Neuronal stem cell (in vitro differentiated cells): ENCODE measurements at regions not wholly inside any gene's neighbourhood (a gene's known extent, or its start where the extent isn't known, plus 50 kb on each side); places are given as distances from the start of the nearest gene placed in this dataset.

ENCODE experiments used
- DNase-seq: peaks from one replicate; pipeline ENCODE4 v3.0.0-alpha.2; 2013; ENCODE audit warnings: low spot score
- H2AFZ ChIP-seq: one replicate; pipeline ENCODE4 v1.6.1; 2013; ENCODE audit warnings: mild to moderate bottlenecking, low read length, inconsistent platforms
- H2AK5ac ChIP-seq: 2 replicates; pipeline ENCODE4 v1.6.1; 2013; ENCODE audit warnings: low read depth, mild to moderate bottlenecking, inconsistent platforms, low read length, moderate library complexity, mixed read lengths
- H2BK120ac ChIP-seq: 2 replicates; pipeline ENCODE4 v1.6.1; 2013; ENCODE audit warnings: low read depth, mild to moderate bottlenecking, inconsistent platforms, low read length, moderate library complexity, mixed read lengths
- H2BK12ac ChIP-seq: one replicate; pipeline ENCODE4 v1.6.1; 2013; ENCODE audit warnings: low read length, inconsistent platforms
- H2BK15ac ChIP-seq: 2 replicates; pipeline ENCODE4 v1.6.1; 2013; ENCODE audit warnings: mild to moderate bottlenecking, low read length, inconsistent platforms, mixed read lengths
- H2BK5ac ChIP-seq: one replicate; pipeline ENCODE4 v1.6.1; 2013; ENCODE audit warnings: inconsistent platforms, mild to moderate bottlenecking, low read length, moderate library complexity
- H3K14ac ChIP-seq: one replicate; pipeline ENCODE4 v1.6.1; 2013; ENCODE audit warnings: low read length, inconsistent platforms
- H3K18ac ChIP-seq: 2 replicates; pipeline ENCODE4 v1.6.1; 2013; ENCODE audit warnings: low read length, inconsistent platforms
- H3K23ac ChIP-seq: 2 replicates; pipeline ENCODE4 v1.6.1; 2013; ENCODE audit warnings: low read depth, mild to moderate bottlenecking, mixed read lengths, low read length, inconsistent platforms; ENCODE audit not compliant: poor library complexity
- H3K27ac ChIP-seq: replicated peaks from 3 replicates; pipeline ENCODE4 v1.5.1; 2013; ENCODE audit warnings: low read length, inconsistent platforms
- H3K27me3 ChIP-seq, 3 experiments: 2 replicates each; pipeline ENCODE4 v1.6.1; 2013; ENCODE audit warnings: low read length in 3 of 3, mild to moderate bottlenecking in 2 of 3, inconsistent platforms in 1 of 3, low read depth in 1 of 3, mixed read lengths in 1 of 3, moderate library complexity in 1 of 3; ENCODE audit not compliant: control insufficient read depth in 3 of 3, insufficient read depth in 3 of 3
- H3K36me3 ChIP-seq, 2 donors: replicated peaks in 1 of 2; 2 replicates each; pipeline ENCODE4 v1.6.1; 2013; ENCODE audit warnings: low read length in 2 of 2; ENCODE audit not compliant: control insufficient read depth in 2 of 2, insufficient read depth in 2 of 2
- H3K4ac ChIP-seq: 2 replicates; pipeline ENCODE4 v1.6.1; 2013; ENCODE audit warnings: inconsistent platforms, mild to moderate bottlenecking, low read length, moderate library complexity
- H3K4me1 ChIP-seq, 2 donors: 1 replicate in 1 of 2; 2 replicates in 1 of 2; pipeline ENCODE4 v1.6.1; 2013; ENCODE audit warnings: low read length in 2 of 2, low read depth in 1 of 2; ENCODE audit not compliant: control insufficient read depth in 2 of 2, insufficient read depth in 1 of 2
- H3K4me2 ChIP-seq: one replicate; pipeline ENCODE4 v1.6.1; 2013; ENCODE audit warnings: mild to moderate bottlenecking, low read length, inconsistent platforms; ENCODE audit not compliant: insufficient read depth, poor library complexity, severe bottlenecking
- H3K4me3 ChIP-seq, 2 donors: 2 replicates each; pipeline ENCODE4 v1.5.1; 2013; ENCODE audit warnings: low read length in 2 of 2, mild to moderate bottlenecking in 2 of 2, inconsistent platforms in 1 of 2, moderate library complexity in 1 of 2
- H3K79me1 ChIP-seq: one replicate; pipeline ENCODE4 v1.6.1; 2013; ENCODE audit warnings: low read depth, mild to moderate bottlenecking, inconsistent platforms, low read length, moderate library complexity
- H3K9ac ChIP-seq: one replicate; pipeline ENCODE4 v1.6.1; 2013; ENCODE audit warnings: mild to moderate bottlenecking, low read depth, low read length, inconsistent platforms; ENCODE audit not compliant: poor library complexity
- H3K9me3 ChIP-seq, 2 donors: replicated peaks in 1 of 2; 2 replicates each; pipeline versions ENCODE3 to v1.6.1; 2013; ENCODE audit warnings: low read length in 2 of 2, mild to moderate bottlenecking in 2 of 2, inconsistent platforms in 1 of 2, low read depth in 1 of 2, mixed read lengths in 1 of 2, moderate library complexity in 1 of 2; ENCODE audit not compliant: control insufficient read depth in 2 of 2, insufficient read depth in 1 of 2
- H4K8ac ChIP-seq: one replicate; pipeline ENCODE4 v1.6.1; 2013; ENCODE audit warnings: low read depth, mild to moderate bottlenecking, inconsistent platforms, low read length, moderate library complexity
- H4K91ac ChIP-seq: one replicate; pipeline ENCODE4 v1.6.1; 2013; ENCODE audit warnings: low read length, low read depth, mild to moderate bottlenecking, inconsistent platforms; ENCODE audit not compliant: poor library complexity
- WGBS, 2 donors: extraction: QIAGEN DNeasy Blood & Tissue Kit; methylation state at CpG; one replicate each; pipeline ENCODE4 v1.1.7; 2013; ENCODE audit warnings: missing lambda C conversion rate in 2 of 2, mixed read lengths in 1 of 2; ENCODE audit not compliant: insufficient read length in 2 of 2, insufficient replicate concordance in 1 of 2; ENCODE audit errors: extremely low coverage in 2 of 2; 5-methylcytosine and 5-hydroxymethylcytosine counted together

GRCh38 chr5:88384886-88385285, 116.2 kb upstream of the TMEM161B start:
- H4K91ac ChIP-seq, result no peak overlapping the region
- H3K4me3 ChIP-seq, result no peak overlapping the region
- no peak overlapping the region for H2BK120ac ChIP-seq
- no peak overlapping the region for H2AFZ ChIP-seq
- no peak for DNase-seq
- no peak overlapping the region for H2BK5ac ChIP-seq
- no peak overlapping the region for H3K14ac ChIP-seq
- H2AK5ac ChIP-seq, result no peak overlapping the region
- H4K8ac ChIP-seq, result no peak overlapping the region
- no peaks in the 10 kb centered on the region for H3K79me1 ChIP-seq
- H3K27ac ChIP-seq, result no peak overlapping the region
- no CpG with 5 or more reads among the region's 4 CpGs for WGBS, 2 donors
- no peak overlapping the region for H3K18ac ChIP-seq
- H3K4ac ChIP-seq, result no peak overlapping the region
- no peak overlapping the region for H3K9ac ChIP-seq
- no peaks in the 10 kb centered on the region for H3K27me3 ChIP-seq
- H3K4me1 ChIP-seq, result peaks cover 11 to 15% of the 10 kb centered on the region in 2 donors
- no peaks in the 10 kb centered on the region for H3K36me3 ChIP-seq
- H3K4me2 ChIP-seq, result no peak overlapping the region
- H2BK12ac ChIP-seq, result no peak overlapping the region
- H3K23ac ChIP-seq, result no peak overlapping the region
- H2BK15ac ChIP-seq, result no peak overlapping the region
- peaks cover 0 to 5% of the 10 kb centered on the region in 2 donors for H3K9me3 ChIP-seq

GRCh38 chr5:88380332-88380731, 111.7 kb upstream of the TMEM161B start:
- H3K4me2 ChIP-seq, result no peak overlapping the region
- no peak for DNase-seq

GRCh38 chr5:88377705-88378656, 109.3 kb upstream of the TMEM161B start:
- Histone ChIP-seq H3K4me2 (no peak overlapping the region), H4K8ac (no peak overlapping the region), H3K4ac (no peak overlapping the region), H3K27ac (no peak overlapping the region), H2BK15ac (no peak overlapping the region), H4K91ac (no peak overlapping the region), H3K9ac (no peak overlapping the region), H3K23ac (no peak overlapping the region), H2BK5ac (no peak overlapping the region), H2AFZ (no peak overlapping the region), H3K14ac (no peak overlapping the region), H3K18ac (no peak overlapping the region), H2BK12ac (no peak overlapping the region), H2AK5ac (no peak overlapping the region), H3K4me1 (peaks cover 0 to 2% of the 10 kb centered on the region in 2 donors), H3K36me3 (no peaks in the 10 kb centered on the region), H3K9me3 (peaks cover 0 to 5% of the 10 kb centered on the region in 2 donors), H3K4me3 (no peak overlapping the region), H3K79me1 (no peaks in the 10 kb centered on the region), H3K27me3 (no peaks in the 10 kb centered on the region), H2BK120ac (no peak overlapping the region)
- no peak for DNase-seq
- no CpG with 5 or more reads among the region's 4 CpGs for WGBS, 2 donors

More at GRCh38 chr5:88380332-88380731, 111.7 kb upstream of the TMEM161B start:
- no peak overlapping the region for H3K9ac ChIP-seq
- no peak overlapping the region for H3K23ac ChIP-seq
- H3K4ac ChIP-seq, result no peak overlapping the region
- H3K14ac ChIP-seq, result no peak overlapping the region
- no peak overlapping the region for H3K27ac ChIP-seq
- peaks cover 0 to 2% of the 10 kb centered on the region in 2 donors for H3K4me1 ChIP-seq
- H3K27me3 ChIP-seq, result no peaks in the 10 kb centered on the region
- no peak overlapping the region for H2BK12ac ChIP-seq
- no peak overlapping the region for H3K4me3 ChIP-seq
- no peaks in the 10 kb centered on the region for H3K36me3 ChIP-seq
- no peak overlapping the region for H4K8ac ChIP-seq
- H3K79me1 ChIP-seq, result no peaks in the 10 kb centered on the region
- no peak overlapping the region for H2BK15ac ChIP-seq
- H4K91ac ChIP-seq, result no peak overlapping the region
- no peak overlapping the region for H2BK120ac ChIP-seq
- H2AK5ac ChIP-seq, result no peak overlapping the region
- no peak overlapping the region for H3K18ac ChIP-seq
- no peak overlapping the region for H2AFZ ChIP-seq
- no peak overlapping the region for H2BK5ac ChIP-seq
- peaks cover 0 to 5% of the 10 kb centered on the region in 2 donors for H3K9me3 ChIP-seq
- no CpG with 5 or more reads among the region's 3 CpGs for WGBS, 2 donors

GRCh38 chr5:88377240-88377639, 108.6 kb upstream of the TMEM161B start:
- H3K4me1 ChIP-seq, result peaks cover 0 to 2% of the 10 kb centered on the region in 2 donors
- H3K27ac ChIP-seq, result no peak overlapping the region
- H3K9me3 ChIP-seq, result peaks cover 0 to 5% of the 10 kb centered on the region in 2 donors
- H3K4me2 ChIP-seq, result no peak overlapping the region
- H2BK12ac ChIP-seq, result no peak overlapping the region
- H3K4me3 ChIP-seq, result no peak overlapping the region
- H3K79me1 ChIP-seq, result no peaks in the 10 kb centered on the region
- H2BK120ac ChIP-seq, result no peak overlapping the region
- no peak overlapping the region for H3K14ac ChIP-seq
- H3K9ac ChIP-seq, result no peak overlapping the region
- H3K4ac ChIP-seq, result no peak overlapping the region
- no peaks in the 10 kb centered on the region for H3K36me3 ChIP-seq
- H2BK15ac ChIP-seq, result no peak overlapping the region
- H3K18ac ChIP-seq, result no peak overlapping the region
- no peak overlapping the region for H3K23ac ChIP-seq
- WGBS, 2 donors, result no CpG with 5 or more reads among the region's 2 CpGs
- H4K91ac ChIP-seq, result no peak overlapping the region
- H2AK5ac ChIP-seq, result no peak overlapping the region
- no peak overlapping the region for H2AFZ ChIP-seq
- no peak for DNase-seq
- no peak overlapping the region for H2BK5ac ChIP-seq
- H3K27me3 ChIP-seq, result no peaks in the 10 kb centered on the region
- no peak overlapping the region for H4K8ac ChIP-seq
